ENCODE measurements at regions not wholly inside any gene's neighbourhood (a gene's known extent, or its start where the extent isn't known, plus 50 kb on each side); places are given as distances from the start of the nearest gene placed in this dataset.

- H3K36me3 ChIP-seq (ENCODE audit: control insufficient read depth in 2 of 2, insufficient read depth in 2 of 2, low read length in 1 of 2) = no peaks in the 10 kb centered on the region
- H3K9ac ChIP-seq (ENCODE audit: control insufficient read depth, insufficient read depth, low read length) = no peak overlapping the region
- no peak overlapping the region for H3K27ac ChIP-seq (ENCODE audit: control insufficient read depth, insufficient read depth)
- in situ Hi-C loops (cut with MboI) = no loop called here
- no TSS peak for BruUV-seq (replicated peaks)
- no peaks in the 10 kb centered on the region for H3K4me1 ChIP-seq (ENCODE audit: control insufficient read depth, insufficient read depth, low read length)
- no peaks in the 10 kb centered on the region for H3K27me3 ChIP-seq (replicated peaks in 1 of 2; ENCODE audit: control insufficient read depth in 2 of 2, insufficient read depth in 2 of 2, low read length in 1 of 2)
- RAD21 ChIA-PET (ENCODE audit: unreplicated experiment) = no interaction called here
- WGBS (ENCODE audit: insufficient coverage, insufficient replicate concordance, low lambda C conversion rate, missing lambda C conversion rate) = 20% methylated on average over 2 of the region's 2 CpGs
- H2AFZ ChIP-seq (ENCODE audit: control insufficient read depth, low read depth, low read length) = no peak overlapping the region
- intact Hi-C loops (cut with micrococcal nuclease; ENCODE audit: unreplicated experiment) = no loop called here
- FAIRE-seq (no peak), ATAC-seq (no peak), DNase-seq (ENCODE audit: low read depth, low spot score) (no peak)
- POLR2A ChIA-PET = no interaction called here
- SMC1A ChIA-PET (ENCODE audit: uncharacterized antibody, unreplicated experiment) = no interaction called here
- no peaks in the 10 kb centered on the region for H3K9me3 ChIP-seq (replicated peaks; ENCODE audit: control insufficient read depth, insufficient read depth, low read length)
- no peak for TF ChIP-seq HDAC6 (IDR thresholded peaks at IDR 0.05; ENCODE audit: unreplicated experiment)
- no peak for TF ChIP-seq TCF3 (IDR thresholded peaks at IDR 0.05; ENCODE audit: borderline replicate concordance, insufficient read depth, low read depth, low read length)
- no peak for TF ChIP-seq PRDM15 (CRISPR knock-in tag; IDR thresholded peaks at IDR 0.05)
- no peak for TF ChIP-seq CBX3 (IDR thresholded peaks at IDR 0.05; ENCODE audit: borderline replicate concordance, low read depth)
- TF ChIP-seq SUPT20H (IDR thresholded peaks at IDR 0.05; ENCODE audit: borderline replicate concordance, control insufficient read depth, low read depth, low read length) = no peak
- TF ChIP-seq ZBTB40 (IDR thresholded peaks at IDR 0.05; ENCODE audit: borderline replicate concordance) = no peak
- no peak for TF ChIP-seq PML (IDR thresholded peaks at IDR 0.05; ENCODE audit: low read length)
- no peak overlapping the region for H3K4me3 ChIP-seq
- CTCF ChIA-PET = no interaction called here
- no peaks in the 10 kb centered on the region for H4K20me1 ChIP-seq (ENCODE audit: control insufficient read depth, insufficient read depth)
- H3K4me2 ChIP-seq (ENCODE audit: control insufficient read depth, insufficient read depth) = no peak overlapping the region
- no peaks in the 10 kb centered on the region for H3K79me2 ChIP-seq (ENCODE audit: control insufficient read depth, insufficient read depth, low read length)
These were observed 382.1 kb upstream of the CDH18 start for GRCh38 chr5:20370061-20370460.

Data from GM12878 (cell line).